ENCODE measurements at regions not wholly inside any gene's neighbourhood (a gene's known extent, or its start where the extent isn't known, plus 50 kb on each side); places are given as distances from the start of the nearest gene placed in this dataset.

DNA sequence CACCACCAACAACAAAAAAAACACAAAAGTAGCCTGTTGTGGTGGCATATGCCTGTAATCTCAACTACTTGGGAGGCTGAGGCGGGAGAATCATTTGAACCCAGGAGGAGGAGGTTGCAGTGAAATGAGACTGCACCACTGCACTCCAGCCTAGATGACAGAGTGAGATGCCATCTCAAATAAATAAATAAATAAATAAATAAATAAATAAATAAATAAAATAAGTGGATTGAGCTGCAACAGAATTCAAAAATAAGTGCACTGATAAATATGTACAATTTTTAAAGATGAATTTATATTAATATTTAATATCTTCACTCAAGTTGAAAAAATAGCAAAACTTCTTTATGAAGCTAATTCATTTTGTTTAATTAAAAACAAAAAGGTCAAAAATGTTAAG is 259.6 kb downstream of the IRX2 start:
- no peak for DNase-seq (ENCODE audit: low spot score in 2 of 2)
- TF ChIP-seq EP300 (IDR thresholded peaks at IDR 0.05) (no peak), POLR2A (IDR thresholded peaks at IDR 0.05) (no peak), POLR2AphosphoS5 (IDR thresholded peaks at IDR 0.05) (no peak)
- TF ChIP-seq, protein P1, sequence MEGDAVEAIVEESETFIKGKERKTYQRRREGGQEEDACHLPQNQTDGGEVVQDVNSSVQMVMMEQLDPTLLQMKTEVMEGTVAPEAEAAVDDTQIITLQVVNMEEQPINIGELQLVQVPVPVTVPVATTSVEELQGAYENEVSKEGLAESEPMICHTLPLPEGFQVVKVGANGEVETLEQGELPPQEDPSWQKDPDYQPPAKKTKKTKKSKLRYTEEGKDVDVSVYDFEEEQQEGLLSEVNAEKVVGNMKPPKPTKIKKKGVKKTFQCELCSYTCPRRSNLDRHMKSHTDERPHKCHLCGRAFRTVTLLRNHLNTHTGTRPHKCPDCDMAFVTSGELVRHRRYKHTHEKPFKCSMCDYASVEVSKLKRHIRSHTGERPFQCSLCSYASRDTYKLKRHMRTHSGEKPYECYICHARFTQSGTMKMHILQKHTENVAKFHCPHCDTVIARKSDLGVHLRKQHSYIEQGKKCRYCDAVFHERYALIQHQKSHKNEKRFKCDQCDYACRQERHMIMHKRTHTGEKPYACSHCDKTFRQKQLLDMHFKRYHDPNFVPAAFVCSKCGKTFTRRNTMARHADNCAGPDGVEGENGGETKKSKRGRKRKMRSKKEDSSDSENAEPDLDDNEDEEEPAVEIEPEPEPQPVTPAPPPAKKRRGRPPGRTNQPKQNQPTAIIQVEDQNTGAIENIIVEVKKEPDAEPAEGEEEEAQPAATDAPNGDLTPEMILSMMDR (IDR thresholded peaks at IDR 0.05) = no peak
- Histone ChIP-seq H3K9me3 (no peaks in the 10 kb centered on the region), H3K27ac (no peak overlapping the region), H3K36me3 (no peaks in the 10 kb centered on the region), H3K4me1 (no peaks in the 10 kb centered on the region), H3K4me3 (no peak overlapping the region), H3K27me3 (no peaks in the 10 kb centered on the region)
- WGBS = 94% methylated on average over 1 of the region's 1 CpG

DNA sequence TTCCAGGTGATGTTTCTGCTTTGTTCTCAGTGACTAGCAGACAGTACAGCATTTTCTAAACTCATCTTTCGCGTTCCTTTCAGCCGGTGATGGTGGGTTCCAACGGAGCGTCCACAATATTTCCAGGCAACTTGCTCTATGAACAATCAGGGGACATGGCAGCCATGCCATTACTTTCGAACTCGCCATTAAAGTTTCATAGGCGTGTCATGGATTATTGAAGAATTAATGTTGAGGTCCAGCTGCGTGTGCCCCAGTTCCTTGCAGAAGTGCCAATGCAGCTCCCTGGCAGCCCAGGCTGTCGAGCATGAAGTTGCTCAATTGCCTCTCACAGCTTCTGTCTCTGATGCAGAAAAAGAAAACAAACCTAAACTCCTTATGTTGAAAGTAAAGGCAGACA is 262.2 kb downstream of the IRX2 start:
- no peaks in the 10 kb centered on the region for H3K4me1 ChIP-seq
- no peaks in the 10 kb centered on the region for H3K9me3 ChIP-seq
- TF ChIP-seq POLR2A (IDR thresholded peaks at IDR 0.05) = no peak
- TF ChIP-seq POLR2AphosphoS5 (IDR thresholded peaks at IDR 0.05) = no peak
- TF ChIP-seq, protein P1 (IDR thresholded peaks at IDR 0.05) = no peak
- no peak for TF ChIP-seq EP300 (IDR thresholded peaks at IDR 0.05)
- WGBS = 85% methylated on average over 10 of the region's 10 CpGs
- no peaks in the 10 kb centered on the region for H3K36me3 ChIP-seq
- H3K27ac ChIP-seq = no peak overlapping the region
- H3K27me3 ChIP-seq = no peaks in the 10 kb centered on the region
- H3K4me3 ChIP-seq = no peak overlapping the region
- DNase-seq (ENCODE audit: low spot score in 2 of 2) = no peak

- Histone ChIP-seq H3K27ac (no peak overlapping the region), H3K4me1 (no peaks in the 10 kb centered on the region), H3K27me3 (no peaks in the 10 kb centered on the region), H3K9me3 (no peaks in the 10 kb centered on the region), H3K4me3 (no peak overlapping the region), H3K36me3 (no peaks in the 10 kb centered on the region)
- TF ChIP-seq, protein P1 (IDR thresholded peaks at IDR 0.05) = no peak
- TF ChIP-seq POLR2AphosphoS5 (IDR thresholded peaks at IDR 0.05) = no peak
- no peak for TF ChIP-seq POLR2A (IDR thresholded peaks at IDR 0.05)
- no peak for TF ChIP-seq EP300 (IDR thresholded peaks at IDR 0.05)
- 75% methylated on average over 9 of the region's 9 CpGs for WGBS
- DNase-seq (ENCODE audit: low spot score in 2 of 2) = no peak
Observed at GRCh38 chr5:2488593-2488992, 262.9 kb downstream of the IRX2 start.

DNA sequence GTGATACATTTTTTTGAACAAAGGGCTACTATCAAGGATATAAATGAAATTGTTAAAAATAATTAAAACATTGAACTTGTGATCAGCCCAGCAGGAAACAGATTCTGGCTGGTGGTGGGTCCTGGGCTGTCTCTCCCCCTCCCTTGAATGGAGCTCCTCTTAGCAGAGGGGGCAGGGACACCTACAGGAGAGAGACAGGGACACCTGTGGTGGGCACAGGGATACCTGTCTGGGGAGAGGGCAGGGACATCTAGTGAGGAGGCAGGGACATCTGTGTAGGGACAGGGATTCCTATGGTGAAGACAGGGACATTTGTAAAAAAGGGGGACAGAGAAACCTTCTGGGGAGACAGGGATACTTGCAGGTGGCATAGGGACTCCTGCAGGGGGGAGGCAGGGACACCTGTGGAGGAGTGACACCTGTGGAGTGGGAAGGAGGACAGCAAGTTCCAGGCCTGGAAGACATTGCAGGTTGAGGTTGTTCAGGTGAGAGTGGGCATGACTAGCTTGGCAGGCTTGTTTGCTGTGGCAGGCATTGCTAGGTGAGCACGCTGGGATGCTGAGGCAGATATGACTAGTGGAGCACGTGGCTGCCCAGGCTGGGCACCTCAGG is 264.2 kb downstream of the IRX2 start:
- 80% methylated on average over 1 of the region's 2 CpGs for WGBS
- DNase-seq (ENCODE audit: low spot score in 2 of 2) = no peak
- no peak overlapping the region for H3K27ac ChIP-seq
- H3K9me3 ChIP-seq = peaks cover 5% of the 10 kb centered on the region
- no peak for TF ChIP-seq EP300 (IDR thresholded peaks at IDR 0.05)
- TF ChIP-seq, protein P1 (IDR thresholded peaks at IDR 0.05) = no peak
- TF ChIP-seq POLR2AphosphoS5 (IDR thresholded peaks at IDR 0.05) = no peak
- TF ChIP-seq POLR2A (IDR thresholded peaks at IDR 0.05) = no peak
- no peaks in the 10 kb centered on the region for H3K27me3 ChIP-seq
- no peaks in the 10 kb centered on the region for H3K36me3 ChIP-seq
- no peak overlapping the region for H3K4me3 ChIP-seq
- no peaks in the 10 kb centered on the region for H3K4me1 ChIP-seq

- no peaks in the 10 kb centered on the region for H3K36me3 ChIP-seq
- peaks cover 12% of the 10 kb centered on the region for H3K9me3 ChIP-seq
- 79% methylated on average over 2 of the region's 2 CpGs for WGBS
- no peak for DNase-seq (ENCODE audit: low spot score in 2 of 2)
- H3K27me3 ChIP-seq = no peaks in the 10 kb centered on the region
- no peak for TF ChIP-seq POLR2AphosphoS5 (IDR thresholded peaks at IDR 0.05)
- TF ChIP-seq EP300 (IDR thresholded peaks at IDR 0.05) = no peak
- TF ChIP-seq, protein P1 (IDR thresholded peaks at IDR 0.05) = no peak
- TF ChIP-seq POLR2A (IDR thresholded peaks at IDR 0.05) = no peak
- no peak overlapping the region for H3K27ac ChIP-seq
- no peak overlapping the region for H3K4me3 ChIP-seq
- H3K4me1 ChIP-seq = no peaks in the 10 kb centered on the region
Observed at GRCh38 chr5:2486373-2486772, 265.1 kb downstream of the IRX2 start.

Measured in suprapubic skin (tissue), 4 donors.